Uterus (tissue), 2 donors: ENCODE measurements at regions not wholly inside any gene's neighbourhood (a gene's known extent, or its start where the extent isn't known, plus 50 kb on each side); places are given as distances from the start of the nearest gene placed in this dataset.

ENCODE experiments used
- CTCF ChIP-seq, 4 experiments: fragments of 200-600 bp in 2 of 4; fragments of 450-650 bp in 2 of 4; sonication (generic) in 2 of 4; IDR thresholded peaks; one replicate each; pipeline ENCODE4 v1.5.1; 2016 to 2019; ENCODE audit warnings: antibody characterized with exemption in 4 of 4, mild to moderate bottlenecking in 2 of 4, moderate library complexity in 1 of 4
- POLR2A ChIP-seq, 2 donors: fragments of 450-650 bp; IDR thresholded peaks; one replicate each; pipeline ENCODE4 v1.6.1; 2016; ENCODE audit warnings: antibody characterized with exemption in 2 of 2, mild to moderate bottlenecking in 1 of 2, moderate library complexity in 1 of 2

GRCh38 chr2:83176539-83176938 is 1282.5 kb downstream of the SUCLG1 start:
- no peak for TF ChIP-seq POLR2A (IDR thresholded peaks at IDR 0.05)
- no peak for TF ChIP-seq CTCF (IDR thresholded peaks at IDR 0.05)
